ENCODE measurements at regions not wholly inside any gene's neighbourhood (a gene's known extent, or its start where the extent isn't known, plus 50 kb on each side); places are given as distances from the start of the nearest gene placed in this dataset.
"Not testable (repeated sequence)": the region's sequence is repeated elsewhere in the genome, so short reads cannot be mapped to it uniquely, and the experiment has no call there.

GRCh38 chr5:166074582-166075481, 2216.6 kb upstream of the WWC1 start:
- DNase-seq (ENCODE audit: low spot score) = no peak

GRCh38 chr5:166083183-166083959, 2208.1 kb upstream of the WWC1 start:
- FAIRE-seq = no peak
- no peak for DNase-seq (ENCODE audit: low spot score)

More at GRCh38 chr5:166074582-166075481, 2216.6 kb upstream of the WWC1 start:
- no peak for FAIRE-seq

- FAIRE-seq = no peak
- DNase-seq (ENCODE audit: low spot score) = no peak
These were observed 2204.9 kb upstream of the WWC1 start for GRCh38 chr5:166086568-166086967.

- FAIRE-seq (no peak), DNase-seq (ENCODE audit: low spot score) (no peak)
These were observed 2202.9 kb upstream of the WWC1 start for GRCh38 chr5:166088389-166089039.

GRCh38 chr5:166091931-166092330, 2199.5 kb upstream of the WWC1 start:
- FAIRE-seq (no peak), DNase-seq (ENCODE audit: low spot score) (no peak)

- DNase-seq (ENCODE audit: low spot score) = no peak
- FAIRE-seq = no peak
These were observed 2198.1 kb upstream of the WWC1 start for GRCh38 chr5:166093312-166093711.

- no peak for DNase-seq (ENCODE audit: low spot score)
- no peak for FAIRE-seq
These were observed 2188.5 kb upstream of the WWC1 start for GRCh38 chr5:166102947-166103346.

GRCh38 chr5:166111021-166111420, 2180.4 kb upstream of the WWC1 start:
- DNase-seq (ENCODE audit: low spot score) (no peak), FAIRE-seq (no peak)

GRCh38 chr5:166117072-166118066, 2174.1 kb upstream of the WWC1 start:
- FAIRE-seq (no peak), DNase-seq (ENCODE audit: low spot score) (no peak)

- no peak for FAIRE-seq
- DNase-seq (ENCODE audit: low spot score) = no peak
These were observed 2171.9 kb upstream of the WWC1 start for GRCh38 chr5:166119506-166119905.

GRCh38 chr5:166123717-166124116, 2167.7 kb upstream of the WWC1 start:
- FAIRE-seq (no peak), DNase-seq (ENCODE audit: low spot score) (no peak)

GRCh38 chr5:166127766-166128570, 2163.5 kb upstream of the WWC1 start:
- no peak for FAIRE-seq
- no peak for DNase-seq (ENCODE audit: low spot score)

- not testable (repeated sequence) for DNase-seq (ENCODE audit: low spot score); FAIRE-seq
These were observed 2146.3 kb upstream of the WWC1 start for GRCh38 chr5:166145107-166145506.

GRCh38 chr5:166163996-166164610, 2127.3 kb upstream of the WWC1 start:
- DNase-seq (ENCODE audit: low spot score) = no peak
- FAIRE-seq = no peak

GRCh38 chr5:166165596-166165995, 2125.8 kb upstream of the WWC1 start:
- FAIRE-seq = no peak
- no peak for DNase-seq (ENCODE audit: low spot score)

- DNase-seq (ENCODE audit: low spot score) (no peak), FAIRE-seq (no peak)
These were observed 2125.4 kb upstream of the WWC1 start for GRCh38 chr5:166166071-166166470.

- FAIRE-seq = no peak
These were observed 2118.8 kb upstream of the WWC1 start for GRCh38 chr5:166172597-166172996.

GRCh38 chr5:166178411-166179080, 2112.9 kb upstream of the WWC1 start:
- FAIRE-seq (no peak), DNase-seq (ENCODE audit: low spot score) (no peak)

More at GRCh38 chr5:166172597-166172996, 2118.8 kb upstream of the WWC1 start:
- DNase-seq (ENCODE audit: low spot score) = no peak

- no peak for FAIRE-seq
These were observed 2106.3 kb upstream of the WWC1 start for GRCh38 chr5:166185185-166185584.

More at GRCh38 chr5:166185185-166185584, 2106.3 kb upstream of the WWC1 start:
- no peak for DNase-seq (ENCODE audit: low spot score)

All from RCC 7860 (cell line).